ENCODE measurements at regions not wholly inside any gene's neighbourhood (a gene's known extent, or its start where the extent isn't known, plus 50 kb on each side); places are given as distances from the start of the nearest gene placed in this dataset.

GRCh38 chr17:5747276-5747675, 163.0 kb upstream of the NLRP1 start:
- in situ Hi-C loops (cut with HindIII; ENCODE audit: low sequenced_read_pairs) = no loop called here
- TF ChIP-seq CTCF (IDR thresholded peaks at IDR 0.05; ENCODE audit: low read depth, low read length) = peak; percentile 27
- no peak for DNase-seq (ENCODE audit: low read depth, low spot score)
- H3K4me3 ChIP-seq (ENCODE audit: low read depth, low read length) = no peak overlapping the region

DNA sequence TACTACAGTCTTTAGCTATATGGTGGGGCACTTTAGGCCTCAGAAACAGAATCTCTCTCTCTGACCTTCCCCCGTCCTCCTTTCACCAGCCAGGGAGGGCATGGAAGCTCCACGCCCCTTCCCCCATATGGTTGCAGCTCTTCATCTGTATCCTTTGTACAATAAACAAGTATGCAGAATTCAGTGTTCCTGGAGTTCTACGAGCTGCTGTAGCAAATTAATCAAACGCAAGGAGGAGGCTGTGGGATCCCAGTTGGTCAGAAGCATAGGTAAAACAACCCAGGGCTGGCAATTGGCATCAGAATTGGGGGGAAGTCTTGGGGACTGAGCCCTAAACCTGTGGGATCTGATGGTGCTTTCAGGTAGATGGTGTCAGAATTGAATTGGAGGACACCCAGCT, 163.7 kb upstream of the NLRP1 start:
- DNase-seq (ENCODE audit: low read depth, low spot score) = no peak
- in situ Hi-C loops (cut with HindIII; ENCODE audit: low sequenced_read_pairs) = no loop called here
- H3K4me3 ChIP-seq (ENCODE audit: low read depth, low read length) = no peak overlapping the region
- no peak for TF ChIP-seq CTCF (IDR thresholded peaks at IDR 0.05; ENCODE audit: low read depth, low read length)

- TF ChIP-seq CTCF (IDR thresholded peaks at IDR 0.05; ENCODE audit: low read depth, low read length) = no peak
These were observed 169.1 kb upstream of the NLRP1 start for GRCh38 chr17:5753421-5753820.

DNA sequence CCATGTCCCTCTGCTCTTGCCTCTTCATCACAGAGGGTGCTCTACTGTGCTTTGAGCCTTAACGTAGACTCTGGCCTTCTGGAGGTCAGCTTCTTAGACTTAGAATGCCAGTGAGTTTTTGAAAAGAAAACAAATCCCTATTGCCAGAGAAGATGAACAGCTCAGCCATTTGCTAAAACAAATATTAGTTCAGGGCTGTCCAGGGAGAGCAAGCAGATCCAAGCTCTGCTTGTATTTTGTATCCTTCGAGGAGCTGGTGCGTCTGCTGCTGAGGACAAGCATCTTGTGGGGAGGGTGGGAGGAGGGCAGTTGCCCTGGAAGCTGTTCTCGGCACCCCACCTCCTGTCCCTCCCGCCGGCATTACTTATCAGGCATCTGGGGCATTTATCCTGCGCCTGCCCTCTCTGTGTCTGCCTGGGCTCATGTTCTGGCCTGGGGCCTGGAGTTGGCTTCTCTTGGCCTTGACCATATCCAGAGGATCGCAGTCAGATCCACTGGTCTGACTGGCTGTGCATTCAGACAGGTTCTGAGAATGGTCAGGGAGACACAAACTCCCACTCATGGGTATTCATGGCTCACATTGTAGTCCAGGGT, 173.1 kb upstream of the NLRP1 start:
- in situ Hi-C loops (cut with HindIII; ENCODE audit: low sequenced_read_pairs) = no loop called here

More at GRCh38 chr17:5753421-5753820, 169.1 kb upstream of the NLRP1 start:
- DNase-seq (ENCODE audit: low read depth, low spot score) = no peak
- in situ Hi-C loops (cut with HindIII; ENCODE audit: low sequenced_read_pairs) = no loop called here
- H3K4me3 ChIP-seq (ENCODE audit: low read depth, low read length) = no peak overlapping the region

DNA sequence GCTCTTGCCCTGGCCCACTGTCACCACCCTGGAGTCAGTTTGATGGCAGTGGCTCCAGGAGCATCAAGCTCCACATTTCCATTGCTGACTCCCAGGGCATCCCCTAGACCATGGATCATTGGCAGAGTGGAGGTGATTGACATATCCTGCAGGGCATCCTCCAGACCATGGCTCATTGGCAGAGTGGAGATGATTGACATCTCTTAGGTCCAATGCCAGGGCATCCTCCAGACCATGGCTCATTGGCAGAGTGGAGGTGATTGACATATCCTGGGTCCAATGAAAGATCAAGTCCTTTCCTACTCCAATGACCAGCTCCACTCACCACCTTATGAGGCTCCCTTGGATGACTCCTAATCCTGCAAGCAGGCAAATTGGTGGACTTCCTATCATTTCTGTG, 174.3 kb upstream of the NLRP1 start:
- DNase-seq (ENCODE audit: low read depth, low spot score) = peak; percentile 18
- H3K4me3 ChIP-seq (ENCODE audit: low read depth, low read length) = no peak overlapping the region
- in situ Hi-C loops (cut with HindIII; ENCODE audit: low sequenced_read_pairs) = no loop called here
- TF ChIP-seq CTCF (IDR thresholded peaks at IDR 0.05; ENCODE audit: low read depth, low read length) = no peak

More for the DNA sequence above, 173.1 kb upstream of the NLRP1 start:
- DNase-seq (ENCODE audit: low read depth, low spot score) = no peak
- no peak for TF ChIP-seq CTCF (IDR thresholded peaks at IDR 0.05; ENCODE audit: low read depth, low read length)
- H3K4me3 ChIP-seq (ENCODE audit: low read depth, low read length) = no peak overlapping the region

GRCh38 chr17:5759501-5759925, 175.2 kb upstream of the NLRP1 start:
- in situ Hi-C loops (cut with HindIII; ENCODE audit: low sequenced_read_pairs) = no loop called here
- no peak for TF ChIP-seq CTCF (IDR thresholded peaks at IDR 0.05; ENCODE audit: low read depth, low read length)
- DNase-seq (ENCODE audit: low read depth, low spot score) = no peak
- no peak overlapping the region for H3K4me3 ChIP-seq (ENCODE audit: low read depth, low read length)

All from astrocyte of the spinal cord (primary cell).